ENCODE measurements at regions not wholly inside any gene's neighbourhood (a gene's known extent, or its start where the extent isn't known, plus 50 kb on each side); places are given as distances from the start of the nearest gene placed in this dataset.

- Histone ChIP-seq H3K27me3 (ENCODE audit: insufficient read depth) (no peaks in the 10 kb centered on the region), H4K20me1 (replicated peaks; ENCODE audit: insufficient read depth) (no peaks in the 10 kb centered on the region), H3K9me2 (ENCODE audit: insufficient read depth) (peaks cover 7% of the 10 kb centered on the region; the same call in 1 of the 2 replicates), H2AFZ (no peak overlapping the region), H3F3A (replicated peaks; ENCODE audit: low read depth) (no peaks in the 10 kb centered on the region), H3K4me3 (no peak overlapping the region), H3K4me2 (no peak overlapping the region), H3K27ac (ENCODE audit: low read depth) (no peak overlapping the region), H3K36me3 (ENCODE audit: insufficient read depth) (no peaks in the 10 kb centered on the region), H3K4me1 (ENCODE audit: insufficient read depth) (no peaks in the 10 kb centered on the region), H3K79me2 (replicated peaks; ENCODE audit: insufficient read depth) (no peaks in the 10 kb centered on the region)
- no peak for ATAC-seq
- TF ChIP-seq ZNF462 (CRISPR knock-in tag; IDR thresholded peaks at IDR 0.05), result no peak
- TF ChIP-seq EZH2 (IDR thresholded peaks at IDR 0.05; ENCODE audit: low read depth, unreplicated experiment), result no peak
- TF ChIP-seq EZH2phosphoT487 (IDR thresholded peaks at IDR 0.05; ENCODE audit: unreplicated experiment), result no peak
- TF ChIP-seq ETS1 (IDR thresholded peaks at IDR 0.05), result no peak
- no peak for TF ChIP-seq NANOG (IDR thresholded peaks at IDR 0.05; ENCODE audit: borderline replicate concordance)
- TF ChIP-seq, protein P1, sequence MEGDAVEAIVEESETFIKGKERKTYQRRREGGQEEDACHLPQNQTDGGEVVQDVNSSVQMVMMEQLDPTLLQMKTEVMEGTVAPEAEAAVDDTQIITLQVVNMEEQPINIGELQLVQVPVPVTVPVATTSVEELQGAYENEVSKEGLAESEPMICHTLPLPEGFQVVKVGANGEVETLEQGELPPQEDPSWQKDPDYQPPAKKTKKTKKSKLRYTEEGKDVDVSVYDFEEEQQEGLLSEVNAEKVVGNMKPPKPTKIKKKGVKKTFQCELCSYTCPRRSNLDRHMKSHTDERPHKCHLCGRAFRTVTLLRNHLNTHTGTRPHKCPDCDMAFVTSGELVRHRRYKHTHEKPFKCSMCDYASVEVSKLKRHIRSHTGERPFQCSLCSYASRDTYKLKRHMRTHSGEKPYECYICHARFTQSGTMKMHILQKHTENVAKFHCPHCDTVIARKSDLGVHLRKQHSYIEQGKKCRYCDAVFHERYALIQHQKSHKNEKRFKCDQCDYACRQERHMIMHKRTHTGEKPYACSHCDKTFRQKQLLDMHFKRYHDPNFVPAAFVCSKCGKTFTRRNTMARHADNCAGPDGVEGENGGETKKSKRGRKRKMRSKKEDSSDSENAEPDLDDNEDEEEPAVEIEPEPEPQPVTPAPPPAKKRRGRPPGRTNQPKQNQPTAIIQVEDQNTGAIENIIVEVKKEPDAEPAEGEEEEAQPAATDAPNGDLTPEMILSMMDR (conservative IDR thresholded peaks at IDR 0.05; ENCODE audit: low read depth in 2 of 2), result no peak
- no peak for TF ChIP-seq STAT1 (IDR thresholded peaks at IDR 0.05; ENCODE audit: unreplicated experiment)
- no peak for TF ChIP-seq POLR2AphosphoS5 (IDR thresholded peaks at IDR 0.05; ENCODE audit: low read depth)
- TF ChIP-seq CREB1 (CRISPR knock-in tag; IDR thresholded peaks at IDR 0.05; ENCODE audit: low read depth), result no peak
- TF ChIP-seq ZNF331 (CRISPR knock-in tag; IDR thresholded peaks at IDR 0.05; ENCODE audit: low read depth), result no peak
- no peak for TF ChIP-seq ZNF114 (CRISPR knock-in tag; IDR thresholded peaks at IDR 0.05)
- no peak for TF ChIP-seq REST (IDR thresholded peaks at IDR 0.05; ENCODE audit: unreplicated experiment)
- no peak for TF ChIP-seq JUNB (IDR thresholded peaks at IDR 0.05; ENCODE audit: unreplicated experiment)
- no peak for DNase-seq (ENCODE audit: low spot score)
- no peak overlapping the region for H3K27ac Mint-ChIP-seq
- H3K27me3 Mint-ChIP-seq (ENCODE audit: insufficient read depth, low read depth, poor library complexity), result peaks cover 4% of the 10 kb centered on the region
- H3K9me3 Mint-ChIP-seq, result no peaks in the 10 kb centered on the region; the same call in 2 of the 3 replicates
- H3K36me3 Mint-ChIP-seq (ENCODE audit: low read depth), result no peaks in the 10 kb centered on the region
- peaks cover 9% of the 10 kb centered on the region; the same call in 1 of the 3 replicates for H3K4me1 Mint-ChIP-seq
- no peak overlapping the region for H3K4me3 Mint-ChIP-seq
Measured at GRCh38 chr13:40143559-40143958, 488.1 kb downstream of the COG6 start.

Data from GM23338 (cell line).